NB4 (cell line): ENCODE measurements at regions not wholly inside any gene's neighbourhood (a gene's known extent, or its start where the extent isn't known, plus 50 kb on each side); places are given as distances from the start of the nearest gene placed in this dataset.

Source experiments
- MAX ChIP-seq: IDR thresholded peaks from 2 replicates; pipeline ENCODE4 v1.6.1; 2011; ENCODE audit warnings: low read depth, low read length
- MYC ChIP-seq: IDR thresholded peaks from 2 replicates; pipeline ENCODE4 v1.6.1; 2011; ENCODE audit warnings: low read depth, low read length
- POLR2A ChIP-seq: IDR thresholded peaks from 2 replicates; pipeline ENCODE4 v1.6.1; 2011; ENCODE audit warnings: mild to moderate bottlenecking; ENCODE audit not compliant: insufficient read length; ENCODE audit errors: extremely low read depth
- TF ChIP-seq, protein P1 (sequence below): IDR thresholded peaks from one replicate; pipeline ENCODE4 v1.5.1; 2012; ENCODE audit warnings: low read depth, low read length

GRCh38 chr7:118836933-118837332 is 612.4 kb downstream of the ANKRD7 start:
- TF ChIP-seq, protein P1, sequence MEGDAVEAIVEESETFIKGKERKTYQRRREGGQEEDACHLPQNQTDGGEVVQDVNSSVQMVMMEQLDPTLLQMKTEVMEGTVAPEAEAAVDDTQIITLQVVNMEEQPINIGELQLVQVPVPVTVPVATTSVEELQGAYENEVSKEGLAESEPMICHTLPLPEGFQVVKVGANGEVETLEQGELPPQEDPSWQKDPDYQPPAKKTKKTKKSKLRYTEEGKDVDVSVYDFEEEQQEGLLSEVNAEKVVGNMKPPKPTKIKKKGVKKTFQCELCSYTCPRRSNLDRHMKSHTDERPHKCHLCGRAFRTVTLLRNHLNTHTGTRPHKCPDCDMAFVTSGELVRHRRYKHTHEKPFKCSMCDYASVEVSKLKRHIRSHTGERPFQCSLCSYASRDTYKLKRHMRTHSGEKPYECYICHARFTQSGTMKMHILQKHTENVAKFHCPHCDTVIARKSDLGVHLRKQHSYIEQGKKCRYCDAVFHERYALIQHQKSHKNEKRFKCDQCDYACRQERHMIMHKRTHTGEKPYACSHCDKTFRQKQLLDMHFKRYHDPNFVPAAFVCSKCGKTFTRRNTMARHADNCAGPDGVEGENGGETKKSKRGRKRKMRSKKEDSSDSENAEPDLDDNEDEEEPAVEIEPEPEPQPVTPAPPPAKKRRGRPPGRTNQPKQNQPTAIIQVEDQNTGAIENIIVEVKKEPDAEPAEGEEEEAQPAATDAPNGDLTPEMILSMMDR, result no peak
- TF ChIP-seq POLR2A (no peak), MYC (no peak), MAX (no peak)
